ENCODE measurements at regions not wholly inside any gene's neighbourhood (a gene's known extent, or its start where the extent isn't known, plus 50 kb on each side); places are given as distances from the start of the nearest gene placed in this dataset.
A peak's percentile ranks its signal among the peaks of the same experiment; 100 is the strongest.

GRCh38 chr5:35405938-35406337, 175.7 kb upstream of the PRLR start:
- Mint-ChIP-seq H3K27me3 (no peaks in the 10 kb centered on the region), H3K4me3 (no peak overlapping the region), H3K36me3 (ENCODE audit: low read depth) (no peaks in the 10 kb centered on the region), H3K27ac (no peak overlapping the region), H3K4me1 (no peaks in the 10 kb centered on the region), H3K9me3 (no peaks in the 10 kb centered on the region)
- ChIA-PET POLR2A (no interaction called here), CTCF (no interaction called here)
- no peak for TF ChIP-seq CTCF (IDR thresholded peaks at IDR 0.05)
- no peak for ATAC-seq (ENCODE audit: low read depth)
- DNase-seq: no peak
- intact Hi-C loops (cut with micrococcal nuclease): no loop called here

GRCh38 chr5:35404701-35405100, 174.4 kb upstream of the PRLR start:
- intact Hi-C loops (cut with micrococcal nuclease): no loop called here
- ChIA-PET CTCF (no interaction called here), POLR2A (no interaction called here)
- Mint-ChIP-seq H3K27ac (no peak overlapping the region), H3K9me3 (no peaks in the 10 kb centered on the region), H3K4me1 (no peaks in the 10 kb centered on the region), H3K27me3 (no peaks in the 10 kb centered on the region), H3K36me3 (ENCODE audit: low read depth) (no peaks in the 10 kb centered on the region), H3K4me3 (no peak overlapping the region)
- no peak for TF ChIP-seq CTCF (IDR thresholded peaks at IDR 0.05)
- ATAC-seq (ENCODE audit: low read depth) (no peak), DNase-seq (no peak)

GRCh38 chr5:35393901-35394300, 163.6 kb upstream of the PRLR start:
- Mint-ChIP-seq H3K27ac (peak overlapping the region; percentile 16), H3K36me3 (ENCODE audit: low read depth) (no peaks in the 10 kb centered on the region), H3K9me3 (peaks cover 3% of the 10 kb centered on the region), H3K27me3 (no peaks in the 10 kb centered on the region), H3K4me1 (peaks cover 7% of the 10 kb centered on the region), H3K4me3 (no peak overlapping the region)
- DNase-seq: no peak
- CTCF ChIA-PET: no interaction called here
- peak; percentile 49 for ATAC-seq (ENCODE audit: low read depth)
- POLR2A ChIA-PET: no interaction called here
- no peak for TF ChIP-seq CTCF (IDR thresholded peaks at IDR 0.05)
- intact Hi-C loops (cut with micrococcal nuclease): loop anchor here (2.0 kb wide), 1 partner anchor 75 kb away; no protein-coding TSS in a partner anchor

- CTCF ChIA-PET: no interaction called here
- Mint-ChIP-seq H3K36me3 (ENCODE audit: low read depth) (no peaks in the 10 kb centered on the region), H3K9me3 (no peaks in the 10 kb centered on the region), H3K4me1 (no peaks in the 10 kb centered on the region), H3K27me3 (peaks cover 3% of the 10 kb centered on the region), H3K4me3 (no peak overlapping the region), H3K27ac (no peak overlapping the region)
- POLR2A ChIA-PET: no interaction called here
- TF ChIP-seq CTCF (IDR thresholded peaks at IDR 0.05): no peak
- intact Hi-C loops (cut with micrococcal nuclease): loop anchor here (5.0 kb wide), 1 partner anchor 82 kb away; no protein-coding TSS in a partner anchor
- no peak for DNase-seq
- no peak for ATAC-seq (ENCODE audit: low read depth)
Observed at GRCh38 chr5:35384658-35385057, 154.4 kb upstream of the PRLR start.

- H3K36me3 Mint-ChIP-seq (ENCODE audit: low read depth): no peaks in the 10 kb centered on the region
- no peak for TF ChIP-seq CTCF (IDR thresholded peaks at IDR 0.05)
- no peaks in the 10 kb centered on the region for H3K9me3 Mint-ChIP-seq
- no peak for DNase-seq
- CTCF ChIA-PET: no interaction called here
- H3K27me3 Mint-ChIP-seq: peaks cover 3% of the 10 kb centered on the region
- intact Hi-C loops (cut with micrococcal nuclease): loop anchor here (5.0 kb wide), 1 partner anchor 81 kb away; no protein-coding TSS in a partner anchor
- no peak for ATAC-seq (ENCODE audit: low read depth)
- no peak overlapping the region for H3K27ac Mint-ChIP-seq
- H3K4me3 Mint-ChIP-seq: no peak overlapping the region
- POLR2A ChIA-PET: no interaction called here
- no peaks in the 10 kb centered on the region for H3K4me1 Mint-ChIP-seq
Observed at GRCh38 chr5:35383041-35383440, 152.8 kb upstream of the PRLR start.

All from activated B cell treated with CpG ODN at 0.5 μM for 24 hours (primary cell).